CD8-positive, alpha-beta memory T cell (primary cell): ENCODE measurements at regions not wholly inside any gene's neighbourhood (a gene's known extent, or its start where the extent isn't known, plus 50 kb on each side); places are given as distances from the start of the nearest gene placed in this dataset.
A peak's percentile ranks its signal among the peaks of the same experiment; 100 is the strongest.

ENCODE experiments used
- CTCF ChIA-PET: fragments of 350-600 bp; sonication (Branson Sonifier 250); formaldehyde crosslinking; loops from one replicate; lab custom pipeline; 2021; ENCODE audit warnings: antibody characterized with exemption; lab: Charles Lee
- POLR2A ChIA-PET: fragments of 350-600 bp; sonication (Branson Sonifier 250); formaldehyde crosslinking; loops from one replicate; lab custom pipeline; 2021; ENCODE audit warnings: antibody characterized with exemption; lab: Charles Lee
- DNase-seq, 5 donors: peaks; one replicate each; pipeline versions ENCODE4 v3.0.0 to v3.0.0-alpha.2; 2020 to 2022; ENCODE audit warnings: mixed read lengths in 1 of 5
- H3K27ac ChIP-seq: one replicate; pipeline ENCODE4 v1.7.0; 2013; ENCODE audit warnings: low read depth, mild to moderate bottlenecking, low read length, moderate library complexity
- H3K27me3 ChIP-seq: 2 replicates; pipeline ENCODE4 v1.7.0; 2013; ENCODE audit warnings: low read length, mild to moderate bottlenecking; ENCODE audit not compliant: insufficient read depth, poor library complexity, severe bottlenecking
- H3K36me3 ChIP-seq: 2 replicates; pipeline ENCODE4 v1.7.0; 2013; ENCODE audit warnings: mild to moderate bottlenecking, low read length, moderate library complexity; ENCODE audit not compliant: insufficient read depth
- H3K4me1 ChIP-seq: 2 replicates; pipeline ENCODE4 v1.7.0; 2013; ENCODE audit warnings: mild to moderate bottlenecking, low read length, moderate library complexity; ENCODE audit not compliant: insufficient read depth
- H3K4me3 ChIP-seq: 2 replicates; pipeline ENCODE4 v1.7.0; 2013; ENCODE audit warnings: mild to moderate bottlenecking, low read length
- H3K9me3 ChIP-seq: 2 replicates; pipeline ENCODE4 v1.7.0; 2013; ENCODE audit warnings: mild to moderate bottlenecking, low read length
- H3K27ac Mint-ChIP-seq, 8 donors: one replicate each; pipeline ENCODE4 v1.8.0; 2020 to 2021; ENCODE audit warnings: mixed read lengths in 8 of 8, mild to moderate bottlenecking in 6 of 8, inconsistent platforms in 3 of 8, moderate library complexity in 3 of 8
- H3K27me3 Mint-ChIP-seq, 2 donors: one replicate each; pipeline ENCODE4 v1.8.0; 2020 to 2021; ENCODE audit warnings: mixed read lengths in 2 of 2, mild to moderate bottlenecking in 1 of 2, moderate library complexity in 1 of 2
- H3K36me3 Mint-ChIP-seq, 3 donors: one replicate each; pipeline ENCODE4 v1.8.0; 2020 to 2021; ENCODE audit warnings: mixed read lengths in 3 of 3, inconsistent platforms in 1 of 3, mild to moderate bottlenecking in 1 of 3
- H3K4me1 Mint-ChIP-seq, 3 donors: one replicate each; pipeline ENCODE4 v1.8.0; 2020 to 2021; ENCODE audit warnings: mixed read lengths in 3 of 3, inconsistent platforms in 1 of 3, mild to moderate bottlenecking in 1 of 3
- H3K4me3 Mint-ChIP-seq, 7 donors: one replicate each; pipeline ENCODE4 v1.8.0; 2020 to 2021; ENCODE audit warnings: mixed read lengths in 7 of 7, mild to moderate bottlenecking in 6 of 7, moderate library complexity in 4 of 7, inconsistent platforms in 2 of 7
- H3K9me3 Mint-ChIP-seq, 5 donors: one replicate each; pipeline ENCODE4 v1.8.0; 2020 to 2022; ENCODE audit warnings: mixed read lengths in 5 of 5, mild to moderate bottlenecking in 3 of 5, moderate library complexity in 2 of 5, inconsistent platforms in 1 of 5

DNA sequence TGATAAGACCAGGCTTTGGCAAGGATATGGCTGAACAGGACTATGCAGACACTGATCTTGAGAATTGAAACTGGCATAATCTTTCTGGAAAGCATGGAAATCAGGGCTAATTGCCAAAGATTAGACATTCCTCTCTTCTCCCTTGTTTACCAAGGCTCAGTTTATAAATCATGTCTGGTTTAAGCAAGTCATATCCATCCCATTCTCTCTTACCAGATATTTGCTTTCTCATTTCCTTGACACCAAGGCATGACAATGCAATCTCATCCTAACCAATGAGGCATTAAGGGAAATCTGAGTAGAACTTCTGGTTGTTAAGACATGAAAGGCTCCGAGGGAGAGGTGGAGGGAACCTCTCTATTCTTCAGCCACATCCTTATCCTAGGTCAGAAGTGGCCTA, 110.3 kb upstream of the CEP85L start:
- peaks cover under 1% of the 10 kb centered on the region for H3K4me1 ChIP-seq
- H3K4me3 Mint-ChIP-seq: no peak overlapping the region

DNA sequence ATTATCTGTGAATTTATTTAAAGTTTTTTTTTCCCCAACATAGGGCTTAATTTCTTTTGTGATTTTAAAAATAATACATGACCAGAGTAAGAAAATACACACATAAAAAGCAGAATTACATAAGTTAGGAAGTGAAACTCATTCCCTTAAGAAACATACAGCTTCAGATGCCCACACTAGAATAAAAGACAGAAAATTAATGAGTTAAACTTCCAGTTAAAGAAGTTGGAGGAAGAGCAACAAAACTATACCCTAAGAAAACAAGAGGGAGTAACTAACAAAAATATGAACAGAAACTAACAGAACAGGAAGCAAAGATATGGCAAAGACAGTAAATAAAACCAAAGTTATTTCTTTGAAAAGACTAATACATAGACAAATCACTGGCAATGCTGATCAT, 107.6 kb upstream of the CEP85L start:
- H3K36me3 Mint-ChIP-seq: peaks cover 0 to 3% (median 0%) of the 10 kb centered on the region in 3 donors
- Histone ChIP-seq H3K36me3 (no peaks in the 10 kb centered on the region), H3K4me3 (no peak overlapping the region), H3K27me3 (no peaks in the 10 kb centered on the region), H3K27ac (no peak overlapping the region), H3K4me1 (peaks cover 10% of the 10 kb centered on the region), H3K9me3 (no peaks in the 10 kb centered on the region)
- no peaks in the 10 kb centered on the region for H3K9me3 Mint-ChIP-seq
- H3K27ac Mint-ChIP-seq: peak overlapping the region in 1 of 8 donors; percentile 4
- peaks cover 2 to 7% of the 10 kb centered on the region in 2 donors for H3K27me3 Mint-ChIP-seq
- DNase-seq: no peak
- ChIA-PET POLR2A (no interaction called here), CTCF (no interaction called here)
- H3K4me3 Mint-ChIP-seq: no peak overlapping the region
- H3K4me1 Mint-ChIP-seq: peaks cover 4 to 6% (median 5%) of the 10 kb centered on the region in 3 donors

More for the DNA sequence above, 110.3 kb upstream of the CEP85L start:
- no peak overlapping the region for H3K27ac Mint-ChIP-seq
- Histone ChIP-seq H3K36me3 (no peaks in the 10 kb centered on the region), H3K9me3 (no peaks in the 10 kb centered on the region), H3K27me3 (no peaks in the 10 kb centered on the region), H3K4me3 (no peak overlapping the region), H3K27ac (no peak overlapping the region)
- H3K27me3 Mint-ChIP-seq: peaks cover 0 to 7% of the 10 kb centered on the region in 2 donors
- peaks cover 1 to 3% (median 2%) of the 10 kb centered on the region in 3 donors for H3K4me1 Mint-ChIP-seq
- POLR2A ChIA-PET: no interaction called here
- H3K9me3 Mint-ChIP-seq: no peaks in the 10 kb centered on the region
- CTCF ChIA-PET: no interaction called here
- DNase-seq: no peak
- H3K36me3 Mint-ChIP-seq: peaks cover 0 to 3% (median 0%) of the 10 kb centered on the region in 3 donors

DNA sequence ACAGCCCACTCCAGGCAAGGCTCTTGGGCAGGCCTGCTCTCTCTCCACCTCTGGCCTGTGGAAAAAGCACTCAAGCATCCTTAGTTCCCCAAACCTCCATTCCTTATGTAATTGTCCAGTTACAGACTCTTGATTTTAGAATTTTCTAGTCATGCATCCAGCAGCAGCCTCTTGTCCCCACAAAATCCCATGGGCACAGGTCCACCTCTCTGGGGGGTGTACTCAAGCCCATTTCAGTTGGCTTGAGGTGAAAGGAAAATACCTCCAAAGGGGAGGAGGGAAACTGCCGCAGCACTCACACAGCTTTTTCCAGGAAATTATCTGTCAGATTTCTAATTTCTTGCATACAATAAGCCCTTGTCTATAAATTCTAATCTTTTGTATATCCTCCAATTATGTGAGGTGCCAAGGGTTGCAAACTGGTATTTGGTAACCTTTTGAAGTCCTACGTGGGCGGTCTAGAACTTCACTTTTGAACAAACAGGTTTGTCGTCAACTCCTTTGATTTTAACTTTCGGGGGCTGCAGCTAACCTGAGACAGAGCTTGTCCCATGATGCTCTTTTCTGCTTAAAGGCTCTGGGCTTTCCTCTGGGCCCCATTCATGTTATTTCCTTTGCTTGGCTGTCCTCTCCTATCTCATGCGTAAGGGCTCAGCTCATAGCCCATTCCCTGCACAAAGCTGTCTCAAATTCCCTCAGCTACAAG, 104.7 kb upstream of the CEP85L start:
- POLR2A ChIA-PET: no interaction called here
- H3K36me3 Mint-ChIP-seq: no peaks in the 10 kb centered on the region
- peak overlapping the region in 3 of 8 donors; percentile 2 to 50 (median 3) for H3K27ac Mint-ChIP-seq
- CTCF ChIA-PET: no interaction called here
- Histone ChIP-seq H3K27me3 (no peaks in the 10 kb centered on the region), H3K4me3 (no peak overlapping the region), H3K36me3 (no peaks in the 10 kb centered on the region), H3K27ac (no peak overlapping the region), H3K9me3 (no peaks in the 10 kb centered on the region), H3K4me1 (peaks cover 10% of the 10 kb centered on the region)
- H3K27me3 Mint-ChIP-seq: peaks cover 4 to 7% of the 10 kb centered on the region in 2 donors
- no peak overlapping the region for H3K4me3 Mint-ChIP-seq
- no peaks in the 10 kb centered on the region for H3K9me3 Mint-ChIP-seq
- H3K4me1 Mint-ChIP-seq: peaks cover 4 to 7% (median 5%) of the 10 kb centered on the region in 3 donors
- peak in 1 of 5 donors; percentile 66 for DNase-seq

DNA sequence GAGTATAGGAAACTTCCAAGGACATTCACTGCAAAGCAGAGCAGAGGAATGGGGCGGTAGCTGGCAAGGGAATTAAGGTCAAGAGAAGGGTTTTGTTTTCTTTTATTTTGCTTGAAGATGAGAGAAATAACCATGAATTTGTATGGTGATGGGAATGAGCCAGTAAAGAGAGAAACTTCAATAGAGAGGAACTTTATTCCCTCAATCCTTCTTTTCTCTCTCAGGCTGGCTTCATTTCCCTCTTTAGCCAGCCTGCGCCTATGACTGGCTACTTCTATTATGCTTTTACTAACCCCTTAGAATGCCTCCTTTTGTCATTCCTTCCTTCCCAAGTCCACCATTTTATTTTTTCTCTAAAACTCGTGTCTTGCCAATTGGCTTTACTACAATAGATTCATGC, 101.4 kb upstream of the CEP85L start:
- no peaks in the 10 kb centered on the region for H3K27me3 ChIP-seq
- H3K36me3 Mint-ChIP-seq: no peaks in the 10 kb centered on the region
- H3K4me3 Mint-ChIP-seq: no peak overlapping the region
- peaks cover 0 to 4% of the 10 kb centered on the region in 2 donors for H3K27me3 Mint-ChIP-seq
- H3K27ac Mint-ChIP-seq: no peak overlapping the region
- no peaks in the 10 kb centered on the region for H3K9me3 ChIP-seq
- H3K36me3 ChIP-seq: no peaks in the 10 kb centered on the region
- H3K4me1 ChIP-seq: peaks cover 16% of the 10 kb centered on the region
- no peak overlapping the region for H3K27ac ChIP-seq
- POLR2A ChIA-PET: no interaction called here
- H3K4me3 ChIP-seq: no peak overlapping the region
- no peak for DNase-seq
- peaks cover 11 to 23% (median 20%) of the 10 kb centered on the region in 3 donors for H3K4me1 Mint-ChIP-seq
- H3K9me3 Mint-ChIP-seq: no peaks in the 10 kb centered on the region
- CTCF ChIA-PET: no interaction called here

DNA sequence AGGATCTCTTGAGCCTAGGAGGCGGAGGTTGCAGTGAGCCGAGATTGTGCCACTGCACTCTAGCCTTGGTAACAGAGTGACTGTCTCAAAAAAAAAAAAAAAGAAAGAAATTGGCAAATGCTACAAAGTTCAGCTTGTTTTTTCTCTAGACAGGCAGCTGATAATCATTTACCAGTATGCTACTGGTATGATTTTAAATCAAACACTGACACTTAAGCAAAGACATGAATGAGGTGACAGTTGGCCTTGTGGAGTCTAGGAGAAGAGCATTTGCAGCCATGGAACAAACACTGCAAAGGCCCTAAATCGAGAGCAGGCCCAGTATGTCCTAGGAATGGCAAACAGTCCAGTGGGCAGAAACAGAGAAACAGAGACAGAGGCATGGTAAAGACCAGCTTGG, 99.7 kb upstream of the CEP85L start:
- Histone ChIP-seq H3K36me3 (no peaks in the 10 kb centered on the region), H3K4me1 (peaks cover 14% of the 10 kb centered on the region), H3K9me3 (no peaks in the 10 kb centered on the region), H3K27ac (no peak overlapping the region), H3K4me3 (no peak overlapping the region), H3K27me3 (no peaks in the 10 kb centered on the region)
- peaks cover 6 to 22% (median 20%) of the 10 kb centered on the region in 3 donors for H3K4me1 Mint-ChIP-seq
- no peaks in the 10 kb centered on the region for H3K9me3 Mint-ChIP-seq
- DNase-seq: no peak
- no peaks in the 10 kb centered on the region for H3K36me3 Mint-ChIP-seq
- H3K4me3 Mint-ChIP-seq: no peak overlapping the region
- ChIA-PET CTCF (no interaction called here), POLR2A (interaction anchor here (0.6 kb wide), 1 partner anchor 42 kb away, joined by 3 read pairs; no protein-coding TSS in a partner anchor)
- H3K27me3 Mint-ChIP-seq: peaks cover 0 to 4% of the 10 kb centered on the region in 2 donors
- no peak overlapping the region for H3K27ac Mint-ChIP-seq

DNA sequence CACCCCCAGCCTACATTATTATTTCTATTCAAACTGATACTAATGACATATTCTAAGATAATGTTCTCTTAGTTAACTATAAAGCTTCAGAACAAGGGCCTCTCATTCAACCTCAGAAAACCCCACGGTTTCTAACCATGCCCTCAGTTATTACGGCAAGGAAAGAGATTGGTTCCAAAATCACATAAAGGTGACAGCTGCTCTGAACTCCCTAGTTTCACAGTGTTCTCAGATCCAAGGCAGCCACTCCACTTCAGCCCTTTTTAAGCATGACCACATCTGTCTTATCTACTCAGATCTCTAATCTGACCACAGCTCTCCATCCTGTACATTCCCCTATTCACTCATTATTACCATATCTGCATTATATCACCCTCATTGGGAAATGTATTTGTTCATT, 98.8 kb upstream of the CEP85L start:
- H3K36me3 Mint-ChIP-seq: no peaks in the 10 kb centered on the region
- peaks cover 0 to 4% of the 10 kb centered on the region in 2 donors for H3K27me3 Mint-ChIP-seq
- H3K27me3 ChIP-seq: no peaks in the 10 kb centered on the region
- CTCF ChIA-PET: no interaction called here
- no peaks in the 10 kb centered on the region for H3K9me3 Mint-ChIP-seq
- POLR2A ChIA-PET: no interaction called here
- H3K4me1 ChIP-seq: peaks cover 10% of the 10 kb centered on the region
- no peaks in the 10 kb centered on the region for H3K9me3 ChIP-seq
- H3K4me3 ChIP-seq: no peak overlapping the region
- H3K4me3 Mint-ChIP-seq: no peak overlapping the region
- no peak for DNase-seq
- H3K4me1 Mint-ChIP-seq: peaks cover 6 to 22% (median 20%) of the 10 kb centered on the region in 3 donors
- H3K27ac Mint-ChIP-seq: peak overlapping the region in 1 of 8 donors; percentile 21
- no peak overlapping the region for H3K27ac ChIP-seq
- no peaks in the 10 kb centered on the region for H3K36me3 ChIP-seq

DNA sequence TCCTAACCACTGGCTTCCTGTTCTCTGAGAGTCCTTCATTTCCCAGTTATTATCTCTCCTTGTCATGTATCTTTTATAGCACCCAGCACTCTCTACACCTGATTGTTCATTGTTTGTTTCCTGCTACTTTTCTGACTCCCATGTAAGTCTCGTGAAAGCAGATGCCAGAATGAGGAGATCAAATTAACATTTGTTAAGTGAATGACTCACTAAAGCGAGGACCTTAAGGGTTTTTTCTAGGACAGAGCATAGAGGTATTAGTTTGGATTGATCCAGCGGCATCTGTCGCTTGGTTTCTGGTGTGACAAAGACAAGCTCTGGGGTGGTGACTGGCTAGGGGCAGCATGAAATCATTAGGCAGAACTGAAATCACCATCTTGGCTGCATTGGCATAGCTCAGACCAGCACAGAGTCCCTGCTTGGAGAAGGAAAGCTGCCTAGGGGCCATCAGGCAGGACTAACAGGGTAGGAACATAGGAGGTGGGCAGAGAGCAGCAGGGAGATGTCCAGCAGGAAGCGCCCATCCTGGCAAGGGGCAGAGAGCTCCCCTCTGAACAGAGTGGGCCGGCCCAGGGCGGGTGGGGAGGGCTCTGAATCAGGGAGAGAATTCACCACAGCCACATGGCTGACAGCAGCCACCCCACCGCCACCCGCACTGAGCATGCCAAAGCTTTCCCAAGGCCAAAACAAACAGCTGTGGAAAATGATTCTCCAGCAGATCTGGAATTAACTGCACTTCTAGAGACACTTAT, 97.1 kb upstream of the CEP85L start:
- H3K4me1 ChIP-seq: peaks cover 10% of the 10 kb centered on the region
- no peaks in the 10 kb centered on the region for H3K27me3 ChIP-seq
- H3K27ac Mint-ChIP-seq: peak overlapping the region in 1 of 8 donors; percentile 36

DNA sequence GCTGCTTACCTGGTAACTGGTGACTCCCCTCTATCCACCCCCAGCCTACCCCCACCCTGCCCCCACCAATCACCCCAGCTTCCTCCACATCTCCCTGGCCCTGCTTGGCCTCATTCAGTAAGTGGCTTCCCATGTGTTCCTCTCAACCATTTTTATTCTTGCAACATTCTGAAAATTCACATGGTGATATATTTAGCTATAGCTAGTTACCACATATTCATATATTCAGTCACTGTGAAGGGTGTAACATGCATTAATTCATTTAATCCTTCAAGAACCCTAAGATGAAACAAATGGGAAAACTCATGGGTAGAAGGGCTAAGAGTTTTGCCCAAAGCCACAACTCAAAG, 95.4 kb upstream of the CEP85L start:
- peaks cover 3 to 5% of the 10 kb centered on the region in 2 donors for H3K27me3 Mint-ChIP-seq
- no peaks in the 10 kb centered on the region for H3K36me3 Mint-ChIP-seq
- CTCF ChIA-PET: no interaction called here
- no peaks in the 10 kb centered on the region for H3K36me3 ChIP-seq
- no peaks in the 10 kb centered on the region for H3K9me3 Mint-ChIP-seq
- no peaks in the 10 kb centered on the region for H3K27me3 ChIP-seq
- H3K4me1 ChIP-seq: peaks cover 10% of the 10 kb centered on the region
- no peak for DNase-seq
- H3K4me3 Mint-ChIP-seq: no peak overlapping the region
- peak overlapping the region in 1 of 8 donors; percentile 7 for H3K27ac Mint-ChIP-seq
- H3K4me1 Mint-ChIP-seq: peaks cover 6 to 22% (median 20%) of the 10 kb centered on the region in 3 donors
- no peak overlapping the region for H3K4me3 ChIP-seq
- POLR2A ChIA-PET: interaction anchor here (0.5 kb wide), 1 partner anchor 355 kb away, joined by 3 read pairs; no protein-coding TSS in a partner anchor
- no peaks in the 10 kb centered on the region for H3K9me3 ChIP-seq
- H3K27ac ChIP-seq: no peak overlapping the region

More for the DNA sequence above, 97.1 kb upstream of the CEP85L start:
- Mint-ChIP-seq H3K4me3 (no peak overlapping the region), H3K4me1 (peaks cover 6 to 22% (median 20%) of the 10 kb centered on the region in 3 donors), H3K36me3 (no peaks in the 10 kb centered on the region), H3K9me3 (no peaks in the 10 kb centered on the region), H3K27me3 (peaks cover 5% of the 10 kb centered on the region in 2 donors)
- ChIA-PET POLR2A (no interaction called here), CTCF (no interaction called here)
- Histone ChIP-seq H3K4me3 (no peak overlapping the region), H3K9me3 (no peaks in the 10 kb centered on the region), H3K27ac (no peak overlapping the region), H3K36me3 (no peaks in the 10 kb centered on the region)
- DNase-seq: no peak
